ENCODE measurements at regions not wholly inside any gene's neighbourhood (a gene's known extent, or its start where the extent isn't known, plus 50 kb on each side); places are given as distances from the start of the nearest gene placed in this dataset.

GRCh38 chr10:35268791-35269257, 67.5 kb upstream of the CCNY start:
- TF ChIP-seq POLR2A (IDR thresholded peaks at IDR 0.05; ENCODE audit: low read length) (no peak), SREBF2 (IDR thresholded peaks at IDR 0.05) (no peak), RCOR1 (IDR thresholded peaks at IDR 0.05; ENCODE audit: low read depth, low read length) (no peak)
- TF ChIP-seq, protein P1, sequence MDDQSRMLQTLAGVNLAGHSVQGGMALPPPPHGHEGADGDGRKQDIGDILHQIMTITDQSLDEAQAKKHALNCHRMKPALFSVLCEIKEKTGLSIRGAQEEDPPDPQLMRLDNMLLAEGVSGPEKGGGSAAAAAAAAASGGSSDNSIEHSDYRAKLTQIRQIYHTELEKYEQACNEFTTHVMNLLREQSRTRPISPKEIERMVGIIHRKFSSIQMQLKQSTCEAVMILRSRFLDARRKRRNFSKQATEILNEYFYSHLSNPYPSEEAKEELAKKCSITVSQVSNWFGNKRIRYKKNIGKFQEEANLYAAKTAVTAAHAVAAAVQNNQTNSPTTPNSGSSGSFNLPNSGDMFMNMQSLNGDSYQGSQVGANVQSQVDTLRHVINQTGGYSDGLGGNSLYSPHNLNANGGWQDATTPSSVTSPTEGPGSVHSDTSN (IDR thresholded peaks at IDR 0.05), result no peak
- TF ChIP-seq, protein P2, sequence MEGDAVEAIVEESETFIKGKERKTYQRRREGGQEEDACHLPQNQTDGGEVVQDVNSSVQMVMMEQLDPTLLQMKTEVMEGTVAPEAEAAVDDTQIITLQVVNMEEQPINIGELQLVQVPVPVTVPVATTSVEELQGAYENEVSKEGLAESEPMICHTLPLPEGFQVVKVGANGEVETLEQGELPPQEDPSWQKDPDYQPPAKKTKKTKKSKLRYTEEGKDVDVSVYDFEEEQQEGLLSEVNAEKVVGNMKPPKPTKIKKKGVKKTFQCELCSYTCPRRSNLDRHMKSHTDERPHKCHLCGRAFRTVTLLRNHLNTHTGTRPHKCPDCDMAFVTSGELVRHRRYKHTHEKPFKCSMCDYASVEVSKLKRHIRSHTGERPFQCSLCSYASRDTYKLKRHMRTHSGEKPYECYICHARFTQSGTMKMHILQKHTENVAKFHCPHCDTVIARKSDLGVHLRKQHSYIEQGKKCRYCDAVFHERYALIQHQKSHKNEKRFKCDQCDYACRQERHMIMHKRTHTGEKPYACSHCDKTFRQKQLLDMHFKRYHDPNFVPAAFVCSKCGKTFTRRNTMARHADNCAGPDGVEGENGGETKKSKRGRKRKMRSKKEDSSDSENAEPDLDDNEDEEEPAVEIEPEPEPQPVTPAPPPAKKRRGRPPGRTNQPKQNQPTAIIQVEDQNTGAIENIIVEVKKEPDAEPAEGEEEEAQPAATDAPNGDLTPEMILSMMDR (IDR thresholded peaks at IDR 0.05), result no peak
